ENCODE measurements at regions not wholly inside any gene's neighbourhood (a gene's known extent, or its start where the extent isn't known, plus 50 kb on each side); places are given as distances from the start of the nearest gene placed in this dataset.

DNA sequence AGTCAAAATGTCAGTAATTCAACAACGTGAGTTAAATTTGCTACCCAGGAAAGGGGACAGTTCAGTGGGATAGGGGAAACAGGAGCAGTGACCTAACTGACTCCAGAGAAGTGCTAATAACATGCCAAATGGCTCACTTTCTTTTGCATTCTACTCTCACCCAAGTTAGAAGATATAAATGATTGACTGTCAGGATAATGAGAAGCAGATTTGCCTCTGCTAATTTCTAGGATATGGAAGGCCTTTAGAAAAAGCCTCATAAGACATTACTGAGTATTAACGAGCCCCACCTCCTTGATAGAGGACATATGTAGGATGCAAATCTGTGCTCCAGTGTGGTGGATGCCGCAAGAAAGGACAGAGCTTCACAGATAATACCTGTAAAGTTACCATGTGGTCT is 318.6 kb upstream of the NT5C1B start:
- TF ChIP-seq RAD21 (conservative IDR thresholded peaks at IDR 0.05) (no peak), TAF1 (IDR thresholded peaks at IDR 0.05; ENCODE audit: low read depth) (no peak), POLR2AphosphoS5 (IDR thresholded peaks at IDR 0.05) (no peak), EP300 (conservative IDR thresholded peaks at IDR 0.05; ENCODE audit: poor library complexity, severe bottlenecking) (no peak), EZH2 (IDR thresholded peaks at IDR 0.05; ENCODE audit: borderline replicate concordance, insufficient read depth, low read length, poor library complexity, severe bottlenecking) (no peak), MXI1 (conservative IDR thresholded peaks at IDR 0.05; ENCODE audit: poor library complexity, severe bottlenecking) (no peak), SMC3 (conservative IDR thresholded peaks at IDR 0.05; ENCODE audit: poor library complexity) (no peak)
- TF ChIP-seq, protein P1, sequence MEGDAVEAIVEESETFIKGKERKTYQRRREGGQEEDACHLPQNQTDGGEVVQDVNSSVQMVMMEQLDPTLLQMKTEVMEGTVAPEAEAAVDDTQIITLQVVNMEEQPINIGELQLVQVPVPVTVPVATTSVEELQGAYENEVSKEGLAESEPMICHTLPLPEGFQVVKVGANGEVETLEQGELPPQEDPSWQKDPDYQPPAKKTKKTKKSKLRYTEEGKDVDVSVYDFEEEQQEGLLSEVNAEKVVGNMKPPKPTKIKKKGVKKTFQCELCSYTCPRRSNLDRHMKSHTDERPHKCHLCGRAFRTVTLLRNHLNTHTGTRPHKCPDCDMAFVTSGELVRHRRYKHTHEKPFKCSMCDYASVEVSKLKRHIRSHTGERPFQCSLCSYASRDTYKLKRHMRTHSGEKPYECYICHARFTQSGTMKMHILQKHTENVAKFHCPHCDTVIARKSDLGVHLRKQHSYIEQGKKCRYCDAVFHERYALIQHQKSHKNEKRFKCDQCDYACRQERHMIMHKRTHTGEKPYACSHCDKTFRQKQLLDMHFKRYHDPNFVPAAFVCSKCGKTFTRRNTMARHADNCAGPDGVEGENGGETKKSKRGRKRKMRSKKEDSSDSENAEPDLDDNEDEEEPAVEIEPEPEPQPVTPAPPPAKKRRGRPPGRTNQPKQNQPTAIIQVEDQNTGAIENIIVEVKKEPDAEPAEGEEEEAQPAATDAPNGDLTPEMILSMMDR (IDR thresholded peaks at IDR 0.05; ENCODE audit: poor library complexity, severe bottlenecking), result no peak
- TF ChIP-seq, protein P2, sequence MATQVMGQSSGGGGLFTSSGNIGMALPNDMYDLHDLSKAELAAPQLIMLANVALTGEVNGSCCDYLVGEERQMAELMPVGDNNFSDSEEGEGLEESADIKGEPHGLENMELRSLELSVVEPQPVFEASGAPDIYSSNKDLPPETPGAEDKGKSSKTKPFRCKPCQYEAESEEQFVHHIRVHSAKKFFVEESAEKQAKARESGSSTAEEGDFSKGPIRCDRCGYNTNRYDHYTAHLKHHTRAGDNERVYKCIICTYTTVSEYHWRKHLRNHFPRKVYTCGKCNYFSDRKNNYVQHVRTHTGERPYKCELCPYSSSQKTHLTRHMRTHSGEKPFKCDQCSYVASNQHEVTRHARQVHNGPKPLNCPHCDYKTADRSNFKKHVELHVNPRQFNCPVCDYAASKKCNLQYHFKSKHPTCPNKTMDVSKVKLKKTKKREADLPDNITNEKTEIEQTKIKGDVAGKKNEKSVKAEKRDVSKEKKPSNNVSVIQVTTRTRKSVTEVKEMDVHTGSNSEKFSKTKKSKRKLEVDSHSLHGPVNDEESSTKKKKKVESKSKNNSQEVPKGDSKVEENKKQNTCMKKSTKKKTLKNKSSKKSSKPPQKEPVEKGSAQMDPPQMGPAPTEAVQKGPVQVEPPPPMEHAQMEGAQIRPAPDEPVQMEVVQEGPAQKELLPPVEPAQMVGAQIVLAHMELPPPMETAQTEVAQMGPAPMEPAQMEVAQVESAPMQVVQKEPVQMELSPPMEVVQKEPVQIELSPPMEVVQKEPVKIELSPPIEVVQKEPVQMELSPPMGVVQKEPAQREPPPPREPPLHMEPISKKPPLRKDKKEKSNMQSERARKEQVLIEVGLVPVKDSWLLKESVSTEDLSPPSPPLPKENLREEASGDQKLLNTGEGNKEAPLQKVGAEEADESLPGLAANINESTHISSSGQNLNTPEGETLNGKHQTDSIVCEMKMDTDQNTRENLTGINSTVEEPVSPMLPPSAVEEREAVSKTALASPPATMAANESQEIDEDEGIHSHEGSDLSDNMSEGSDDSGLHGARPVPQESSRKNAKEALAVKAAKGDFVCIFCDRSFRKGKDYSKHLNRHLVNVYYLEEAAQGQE (IDR thresholded peaks at IDR 0.05; ENCODE audit: borderline replicate concordance), result no peak

Measured in neural cell (in vitro differentiated cells).